Esophagus muscularis mucosa (tissue), 4 donors: ENCODE measurements at regions not wholly inside any gene's neighbourhood (a gene's known extent, or its start where the extent isn't known, plus 50 kb on each side); places are given as distances from the start of the nearest gene placed in this dataset.

Experiments used
- DNase-seq: peaks from one replicate; pipeline ENCODE4 v3.0.0-alpha.2; 2017; ENCODE audit errors: extremely low spot score
- H3K27ac ChIP-seq, 4 donors: fragments of 200-600 bp; sonication (generic); replicated peaks in 1 of 4; 1 replicate in 3 of 4; 2 replicates in 1 of 4; pipeline ENCODE4 v1.5.1; 2016 to 2019; ENCODE audit warnings: mild to moderate bottlenecking in 1 of 4
- H3K27me3 ChIP-seq, 4 donors: fragments of 200-600 bp; sonication (generic); one replicate each; pipeline versions ENCODE4 v1.5.1 to v1.6.0; 2016 to 2019
- H3K36me3 ChIP-seq, 4 donors: fragments of 200-600 bp; sonication (generic); one replicate each; pipeline ENCODE4 v1.5.1; 2016 to 2019
- H3K4me1 ChIP-seq, 4 donors: fragments of 200-600 bp; sonication (generic); one replicate each; pipeline ENCODE4 v1.5.1; 2016 to 2019
- H3K4me3 ChIP-seq, 4 donors: fragments of 200-600 bp; sonication (generic); 1 replicate in 2 of 4; 2 replicates in 2 of 4; pipeline ENCODE4 v1.5.1; 2016 to 2019; ENCODE audit warnings: mild to moderate bottlenecking in 4 of 4, moderate library complexity in 1 of 4
- H3K9me3 ChIP-seq, 4 donors: fragments of 200-600 bp; sonication (generic); 1 replicate in 3 of 4; 2 replicates in 1 of 4; pipeline ENCODE4 v1.5.1; 2016 to 2019
- CTCF ChIP-seq, 3 experiments: fragments of 200-600 bp in 2 of 3; fragments of 450-650 bp in 1 of 3; sonication (generic) in 2 of 3; IDR thresholded peaks; one replicate each; pipeline ENCODE4 v1.5.1; 2017 to 2019; ENCODE audit warnings: antibody characterized with exemption in 3 of 3, mild to moderate bottlenecking in 2 of 3, moderate library complexity in 1 of 3
- EP300 ChIP-seq: sonication (generic); formaldehyde crosslinking; IDR thresholded peaks from one replicate; pipeline ENCODE4 v1.6.1; 2017; ENCODE audit warnings: antibody characterized with exemption
- POLR2A ChIP-seq: fragments of 450-650 bp; IDR thresholded peaks from one replicate; pipeline ENCODE4 v1.6.1; 2017; ENCODE audit warnings: antibody characterized with exemption, moderate library complexity, mild to moderate bottlenecking, low read depth
- POLR2AphosphoS5 ChIP-seq, 2 donors: sonication (generic); formaldehyde crosslinking; IDR thresholded peaks; one replicate each; pipeline ENCODE4 v1.6.1; 2017; ENCODE audit warnings: antibody characterized with exemption in 2 of 2
- WGBS: methylation state at CpG from one replicate; pipeline ENCODE4 v1.1.5; 2018; 5-methylcytosine and 5-hydroxymethylcytosine counted together
- intact Hi-C: fragments of 100-400 bp; cut with DNase I; formaldehyde crosslinking; loops from one replicate; pipeline ENCODE4 v1.15.1; 2023

GRCh38 chr7:42726066-42726785 lies 185.6 kb downstream of the C7orf25 start:
- H3K27me3 ChIP-seq: no peaks in the 10 kb centered on the region
- H3K9me3 ChIP-seq: no peaks in the 10 kb centered on the region
- no peak overlapping the region for H3K27ac ChIP-seq
- 82% methylated on average over 7 of the region's 7 CpGs for WGBS
- TF ChIP-seq CTCF (IDR thresholded peaks at IDR 0.05): no peak
- no peak for TF ChIP-seq POLR2AphosphoS5 (IDR thresholded peaks at IDR 0.05)
- no peak for TF ChIP-seq POLR2A
- no peak for TF ChIP-seq EP300
- no peak for DNase-seq
- no peak overlapping the region for H3K4me3 ChIP-seq
- H3K4me1 ChIP-seq: peaks cover 0 to 6% (median 2%) of the 10 kb centered on the region in 4 donors
- H3K36me3 ChIP-seq: no peaks in the 10 kb centered on the region
- intact Hi-C loops: no loop called here

DNA sequence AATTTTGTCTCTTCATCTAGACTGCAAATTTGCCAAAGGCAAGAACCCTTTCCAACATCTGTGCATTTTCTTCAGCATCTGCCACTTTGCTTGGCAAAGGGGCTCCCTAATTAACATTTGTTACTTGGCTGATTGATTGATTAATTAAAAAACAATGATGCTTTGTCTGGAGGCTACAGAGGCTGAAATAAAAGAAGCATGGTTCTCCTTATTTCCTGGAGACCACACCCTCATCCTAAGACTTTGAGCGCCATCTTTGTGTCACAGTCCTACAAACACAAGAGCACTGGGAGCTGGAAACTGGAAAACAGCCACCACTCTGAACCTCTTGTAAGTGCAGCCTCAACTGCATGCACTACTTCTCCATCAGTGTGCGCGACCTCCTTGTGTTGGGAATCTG lies 189.2 kb downstream of the C7orf25 start:
- DNase-seq: no peak
- Histone ChIP-seq H3K36me3 (no peaks in the 10 kb centered on the region), H3K4me3 (no peak overlapping the region), H3K27me3 (no peaks in the 10 kb centered on the region), H3K27ac (no peak overlapping the region), H3K4me1 (peaks cover 0 to 2% (median 0%) of the 10 kb centered on the region in 4 donors), H3K9me3 (no peaks in the 10 kb centered on the region)
- TF ChIP-seq POLR2A: no peak
- no peak for TF ChIP-seq CTCF (IDR thresholded peaks at IDR 0.05)
- no peak for TF ChIP-seq POLR2AphosphoS5 (IDR thresholded peaks at IDR 0.05)
- TF ChIP-seq EP300: no peak
- WGBS: 97% methylated on average over 3 of the region's 3 CpGs
- intact Hi-C loops: no loop called here

GRCh38 chr7:42722198-42722597 lies 189.7 kb downstream of the C7orf25 start:
- intact Hi-C loops: no loop called here
- TF ChIP-seq CTCF (IDR thresholded peaks at IDR 0.05) (no peak), POLR2AphosphoS5 (IDR thresholded peaks at IDR 0.05) (no peak), POLR2A (no peak), EP300 (no peak)
- Histone ChIP-seq H3K27ac (no peak overlapping the region), H3K36me3 (no peaks in the 10 kb centered on the region), H3K9me3 (no peaks in the 10 kb centered on the region), H3K4me1 (peaks cover 0 to 2% (median 0%) of the 10 kb centered on the region in 4 donors), H3K27me3 (no peaks in the 10 kb centered on the region), H3K4me3 (no peak overlapping the region)
- no peak for DNase-seq

GRCh38 chr7:42720991-42721796 lies 190.7 kb downstream of the C7orf25 start:
- H3K4me1 ChIP-seq: peaks cover 0 to 2% (median 0%) of the 10 kb centered on the region in 4 donors
- intact Hi-C loops: no loop called here
- peak; percentile 84 for DNase-seq
- H3K27me3 ChIP-seq: no peaks in the 10 kb centered on the region
- no peak for TF ChIP-seq POLR2AphosphoS5 (IDR thresholded peaks at IDR 0.05)
- no peak for TF ChIP-seq POLR2A
- no peak for TF ChIP-seq EP300
- no peak for TF ChIP-seq CTCF (IDR thresholded peaks at IDR 0.05)
- no peaks in the 10 kb centered on the region for H3K9me3 ChIP-seq
- H3K27ac ChIP-seq: no peak overlapping the region
- no peaks in the 10 kb centered on the region for H3K36me3 ChIP-seq
- 73% methylated on average over 10 of the region's 10 CpGs for WGBS
- no peak overlapping the region for H3K4me3 ChIP-seq
